ENCODE measurements at regions not wholly inside any gene's neighbourhood (a gene's known extent, or its start where the extent isn't known, plus 50 kb on each side); places are given as distances from the start of the nearest gene placed in this dataset.

GRCh38 chr14:101054671-101055070 lies 151.1 kb upstream of the RTL1 start:
- no peak for TF ChIP-seq POLR2A (IDR thresholded peaks at IDR 0.05; ENCODE audit: low read length)
- no peak for TF ChIP-seq GATA1 (IDR thresholded peaks at IDR 0.05; ENCODE audit: low read depth, low read length)
